ENCODE measurements at regions not wholly inside any gene's neighbourhood (a gene's known extent, or its start where the extent isn't known, plus 50 kb on each side); places are given as distances from the start of the nearest gene placed in this dataset.

DNA sequence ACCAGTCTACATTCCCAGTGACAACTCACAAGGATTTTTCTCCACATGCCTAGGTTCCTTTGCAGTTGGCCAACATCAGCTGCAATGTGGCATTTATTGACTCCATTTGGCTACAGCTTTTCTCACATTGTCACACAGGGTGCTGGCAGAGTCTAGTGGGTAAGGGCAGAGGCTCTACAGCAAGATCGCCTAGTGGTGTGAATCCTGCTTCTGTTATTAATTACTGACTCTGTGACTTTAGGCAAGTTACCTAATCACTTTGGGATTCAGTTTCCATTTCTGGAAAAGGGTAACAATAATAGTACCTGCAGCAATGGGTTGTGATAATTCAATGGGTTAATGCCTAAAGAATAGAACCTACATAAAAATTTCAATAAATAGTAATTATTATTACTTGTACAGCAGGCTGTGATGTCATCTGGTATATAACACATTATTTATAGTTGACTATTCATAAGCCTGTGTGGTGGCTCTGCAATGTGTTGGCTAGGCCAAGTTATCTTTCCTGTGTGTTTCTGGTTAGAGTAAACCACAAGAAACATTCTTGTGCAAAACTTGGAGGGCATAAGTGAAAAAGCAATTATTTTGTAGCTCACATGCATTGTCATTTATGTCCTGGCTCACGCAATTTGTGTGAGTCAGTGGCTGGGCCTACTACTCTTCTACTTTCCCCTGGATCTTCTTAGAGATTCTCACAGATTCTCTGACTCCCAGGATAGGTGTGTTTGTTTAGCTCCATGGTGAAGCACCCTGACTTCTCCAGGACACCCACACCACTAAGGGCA is 59.5 kb downstream of the PTGS2 start:
- no peak for DNase-seq

DNA sequence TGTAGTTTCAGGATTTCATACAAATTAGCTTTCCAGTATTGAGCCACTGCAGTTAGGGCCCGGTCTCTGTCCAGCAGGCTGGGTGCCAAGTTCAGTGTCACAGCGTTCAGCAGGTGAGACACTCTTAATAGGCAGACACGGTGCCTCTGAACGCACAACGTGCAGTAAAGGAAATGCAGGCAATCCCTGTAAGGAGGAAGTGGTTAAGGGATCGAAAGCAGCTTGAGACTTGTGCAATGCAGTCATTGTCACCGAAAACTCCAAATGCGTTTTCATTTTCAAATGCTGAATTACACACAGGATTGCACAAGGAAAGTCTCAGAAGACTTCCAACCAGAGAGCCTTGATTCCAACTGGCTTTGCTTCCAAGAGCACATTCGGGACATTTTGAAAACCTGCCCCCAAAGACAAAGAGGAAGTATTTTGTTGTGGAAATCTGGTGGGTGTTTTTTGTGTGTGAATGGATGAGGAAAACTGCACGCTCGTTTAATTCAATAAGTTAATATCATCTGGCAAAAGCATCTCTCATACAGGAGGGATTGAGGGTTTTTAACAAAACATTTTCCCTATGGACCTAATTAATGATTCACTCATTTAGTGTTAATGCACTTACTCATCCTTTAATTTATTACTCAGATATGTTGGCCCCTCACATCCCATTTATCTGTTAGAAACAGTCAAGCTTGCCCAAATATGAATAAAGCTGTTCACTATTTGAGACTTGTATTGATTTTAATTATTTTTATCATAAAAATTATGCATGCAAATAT is 61.6 kb downstream of the PTGS2 start:
- peak; percentile 49 for DNase-seq

DNA sequence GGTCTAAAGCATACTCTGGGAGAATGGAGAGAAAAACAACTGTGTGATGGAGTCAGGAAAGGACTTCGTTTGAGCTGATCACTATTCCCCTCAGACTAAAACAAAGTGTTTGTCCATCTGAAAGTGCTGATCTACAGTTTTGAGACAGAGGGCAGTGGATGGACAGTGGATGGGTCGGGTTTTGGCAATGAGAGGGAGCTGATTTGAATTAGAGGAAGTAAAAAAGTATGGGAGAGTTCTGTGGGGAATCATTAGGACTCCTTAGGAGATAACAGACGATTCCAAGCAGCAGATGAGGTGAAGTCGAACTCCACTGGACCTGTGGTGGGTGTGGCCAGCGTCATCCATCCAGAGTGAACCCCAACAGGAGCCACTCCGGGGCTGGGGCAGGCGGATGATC is 62.3 kb downstream of the PTGS2 start:
- DNase-seq, result no peak

DNA sequence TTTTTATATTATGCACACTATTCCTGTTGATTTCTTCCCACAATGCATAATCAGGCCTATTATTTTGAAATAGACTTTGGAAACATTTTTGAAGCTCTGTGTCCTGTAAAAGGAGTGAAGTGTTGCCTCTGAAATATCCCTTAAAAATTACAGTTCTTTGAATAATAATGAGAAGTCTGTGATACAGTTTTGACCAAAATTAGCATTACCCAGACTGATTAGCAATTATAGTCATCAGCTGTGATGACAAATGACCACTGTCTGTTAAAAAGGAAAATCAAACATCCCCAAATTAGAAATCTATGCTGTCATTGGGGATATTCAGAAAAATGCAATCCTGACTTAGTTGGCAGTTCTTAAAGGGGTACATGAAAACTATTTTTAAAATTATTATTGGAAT is 63.7 kb downstream of the PTGS2 start:
- DNase-seq, result no peak

DNA sequence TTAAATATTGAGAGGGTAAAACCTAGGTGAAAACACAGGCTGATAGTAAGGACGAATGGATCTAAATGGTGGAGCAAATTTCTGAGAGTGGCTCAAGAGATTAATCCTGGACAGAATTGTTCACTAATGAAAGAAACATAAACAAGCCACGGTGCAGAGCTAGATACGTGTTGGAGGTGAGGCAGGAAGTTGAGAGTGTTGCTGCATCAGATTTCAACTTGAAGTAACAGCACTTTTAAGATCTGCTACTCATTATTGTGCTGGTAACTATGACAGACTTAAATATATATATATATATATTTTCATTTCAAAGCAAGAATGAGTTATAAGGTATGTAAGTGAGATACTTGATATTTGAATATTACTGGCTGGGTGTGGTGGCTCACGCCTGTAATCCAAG is 64.9 kb downstream of the PTGS2 start:
- DNase-seq, result no peak

DNA sequence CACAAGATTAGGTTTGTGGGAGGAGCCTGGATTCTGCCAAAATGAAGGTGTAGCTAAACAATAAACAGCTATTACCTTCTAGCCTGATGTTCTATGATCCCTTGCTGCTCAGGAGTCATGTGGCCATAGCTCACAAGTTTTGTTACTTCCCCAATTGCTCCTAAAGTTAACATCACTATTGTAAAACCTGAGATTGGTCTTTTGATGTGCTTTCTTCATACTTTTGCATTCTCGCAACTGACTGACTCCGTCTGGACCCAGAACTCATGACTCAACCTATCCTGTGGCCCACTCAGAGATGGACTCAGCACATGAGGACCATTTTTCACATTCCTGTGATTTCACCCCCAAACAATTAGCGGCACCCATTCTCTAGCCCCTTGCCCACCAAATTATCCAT is 69.1 kb downstream of the PTGS2 start:
- no peak for DNase-seq

DNA sequence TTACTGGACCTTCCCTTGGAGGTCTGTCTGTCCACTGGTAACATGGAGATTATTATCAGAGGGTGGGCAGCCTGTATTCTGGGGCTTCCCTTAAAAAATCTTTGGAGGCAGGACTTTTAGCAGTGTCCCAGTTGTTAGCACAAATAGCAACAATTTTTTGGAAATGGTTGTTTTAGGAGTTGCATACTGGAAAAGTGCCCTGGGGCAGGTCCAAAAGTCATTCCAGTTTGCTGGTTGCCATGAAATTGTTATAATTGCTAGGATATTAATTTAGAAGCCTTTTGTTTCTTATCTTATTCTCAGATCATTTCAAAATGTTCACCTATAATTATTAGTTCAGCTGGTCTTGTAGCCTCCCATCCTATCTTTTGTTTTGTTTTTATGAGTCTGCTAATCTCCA is 71.0 kb downstream of the PTGS2 start:
- DNase-seq, result no peak

DNA sequence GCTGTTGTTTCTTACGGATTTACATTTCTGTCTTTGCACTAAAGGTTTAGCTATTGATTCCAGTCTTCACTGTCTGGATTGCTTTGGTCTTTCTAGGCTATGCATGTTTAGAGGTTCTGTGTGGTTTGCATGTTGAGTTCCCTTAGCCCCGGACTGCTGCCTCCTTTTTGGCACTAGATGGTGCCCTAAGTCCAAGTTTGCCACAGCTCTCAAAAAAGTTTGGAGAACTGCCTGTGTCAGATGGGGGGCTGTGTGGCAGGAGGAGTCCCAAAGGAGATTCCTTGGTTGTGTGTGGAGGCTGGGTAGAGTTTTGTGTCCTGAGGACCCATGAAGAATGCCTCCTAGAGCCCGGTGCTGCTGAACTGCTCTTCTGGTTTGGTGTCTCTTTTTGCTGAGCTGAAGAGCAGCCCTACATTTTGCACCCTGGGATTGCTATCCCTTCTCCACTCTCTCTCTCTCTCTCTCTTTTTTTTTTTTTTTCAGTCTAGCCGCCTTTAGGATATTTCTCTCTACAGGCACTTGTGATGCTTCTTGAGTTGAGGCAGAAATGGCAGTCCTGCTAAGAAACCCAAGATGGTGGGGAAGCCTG is 74.4 kb downstream of the PTGS2 start:
- DNase-seq, result peak; percentile 50

DNA sequence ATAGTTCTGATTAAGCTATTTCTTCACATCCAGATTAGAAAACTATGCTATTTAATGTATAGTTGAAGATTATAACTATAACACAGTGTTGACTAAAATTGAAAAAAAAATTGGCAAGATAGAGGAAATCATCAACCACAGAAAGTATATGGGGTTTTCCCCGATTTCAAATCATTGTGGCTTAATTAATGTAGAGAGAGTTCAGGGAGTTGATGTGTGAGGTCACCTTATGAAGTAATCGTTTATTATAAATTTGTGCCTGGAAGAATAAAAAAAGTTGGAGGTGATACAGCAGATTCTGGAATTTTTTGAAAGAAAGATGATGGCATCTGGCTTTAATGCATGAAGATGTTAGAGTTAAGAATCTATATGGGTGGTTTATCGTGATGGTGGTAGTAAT is 84.3 kb downstream of the PTGS2 start:
- no peak for DNase-seq

DNA sequence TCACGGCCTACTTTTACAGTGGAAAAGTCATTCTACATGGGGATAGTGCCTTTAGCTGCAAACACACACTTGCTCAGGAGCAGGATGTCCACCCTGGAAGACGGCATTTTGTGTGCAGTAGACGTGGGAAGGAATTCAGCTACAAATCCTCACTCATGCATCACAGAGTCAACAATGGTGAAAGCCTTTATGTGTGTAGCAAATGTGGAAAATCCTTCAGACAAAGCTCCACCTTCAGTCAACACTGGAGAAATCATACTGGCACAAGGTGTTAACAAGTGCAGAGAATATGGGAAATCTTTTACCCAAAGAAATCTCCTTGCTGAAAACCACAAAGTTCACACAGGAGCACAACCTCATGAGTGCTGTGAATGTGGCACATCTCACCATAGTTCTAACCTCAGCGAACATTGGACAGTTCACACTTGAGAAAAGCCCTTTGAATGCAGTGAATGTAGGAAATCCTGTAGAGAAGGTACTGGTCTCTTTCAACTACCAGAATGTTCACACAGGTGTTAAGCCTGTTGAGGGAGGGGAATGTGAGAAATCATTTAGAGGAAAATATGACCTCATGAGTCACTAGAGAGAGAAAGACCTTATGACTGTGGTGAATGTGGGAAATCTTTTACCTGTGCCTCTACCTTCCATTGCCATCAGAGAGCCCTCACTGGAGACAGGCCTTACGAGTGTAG is 101.8 kb downstream of the PTGS2 start:
- DNase-seq, result no peak

DNA sequence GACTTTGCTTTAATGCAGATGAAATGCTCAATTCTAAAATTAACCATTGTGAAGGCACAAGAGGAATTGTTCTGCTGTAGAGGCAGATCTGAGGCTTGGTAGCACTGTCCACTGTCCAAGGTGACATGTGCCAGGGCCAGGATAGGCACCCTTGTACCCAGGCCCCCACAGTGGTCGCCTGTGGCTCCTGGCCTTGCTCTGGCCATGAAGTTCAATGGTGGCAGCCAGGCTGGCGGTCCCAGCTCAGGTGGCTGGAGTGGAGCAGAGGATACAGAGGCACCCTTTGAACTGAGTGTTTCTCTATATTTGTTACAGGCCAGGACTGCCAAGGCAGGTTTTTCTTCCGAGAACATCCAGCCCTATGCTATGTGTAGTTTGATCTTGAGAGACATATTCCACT is 102.6 kb downstream of the PTGS2 start:
- DNase-seq, result no peak

DNA sequence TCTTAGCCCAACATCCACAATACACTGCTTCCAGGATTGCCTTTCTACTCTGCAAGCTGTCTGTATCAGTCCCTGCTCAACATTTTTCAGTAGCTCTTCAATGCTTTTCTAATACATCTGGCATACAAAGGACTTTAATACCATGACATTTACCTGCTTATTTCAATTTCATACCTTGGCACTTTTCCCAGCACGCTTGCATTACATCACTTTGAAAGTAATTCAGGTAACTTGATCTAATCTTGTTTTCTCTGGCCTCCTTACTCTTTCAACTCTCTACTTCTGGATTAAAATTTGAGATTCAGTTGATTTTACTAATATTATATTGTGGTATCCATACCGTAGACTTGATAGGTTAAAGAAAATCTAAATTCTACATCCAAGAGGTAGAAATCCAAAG is 103.0 kb downstream of the PTGS2 start:
- no peak for DNase-seq

DNA sequence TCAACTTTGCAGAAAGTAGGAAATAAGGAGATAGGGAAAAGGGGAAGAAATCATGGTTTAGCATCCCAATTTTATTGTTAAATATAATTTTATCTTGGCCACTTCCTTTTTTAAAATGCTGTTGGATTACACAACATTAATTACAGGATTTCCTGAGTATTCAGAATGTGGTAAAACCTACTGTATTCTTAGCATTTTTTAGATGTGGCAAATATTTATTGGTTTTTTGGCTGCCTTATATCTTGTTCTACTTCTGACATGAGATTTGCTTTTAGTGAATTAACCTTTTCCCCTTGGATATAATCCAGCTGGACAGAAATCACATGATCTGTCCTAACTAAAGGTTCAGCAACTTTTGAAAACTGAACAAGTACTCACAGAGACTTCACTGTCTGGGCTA is 104.9 kb downstream of the PTGS2 start:
- DNase-seq, result no peak

DNA sequence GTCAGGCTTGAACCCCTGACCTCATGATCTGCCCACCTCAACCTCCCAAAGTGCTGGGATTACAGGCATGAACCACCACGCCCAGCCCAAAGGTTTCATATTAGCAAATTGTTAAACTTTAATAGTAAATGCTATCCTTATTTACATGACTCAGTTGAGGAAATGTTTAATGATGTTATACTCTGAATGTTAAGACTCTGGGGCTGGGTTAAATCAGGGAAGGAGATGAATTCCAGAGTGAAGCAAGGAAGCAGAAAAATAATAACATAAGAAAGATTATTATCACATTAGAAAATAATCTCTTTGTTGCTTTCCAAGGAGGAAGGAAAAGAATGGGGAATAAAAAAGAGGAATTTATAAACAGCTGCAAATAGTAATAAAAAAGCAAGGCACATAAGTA is 105.3 kb downstream of the PTGS2 start:
- no peak for DNase-seq

DNA sequence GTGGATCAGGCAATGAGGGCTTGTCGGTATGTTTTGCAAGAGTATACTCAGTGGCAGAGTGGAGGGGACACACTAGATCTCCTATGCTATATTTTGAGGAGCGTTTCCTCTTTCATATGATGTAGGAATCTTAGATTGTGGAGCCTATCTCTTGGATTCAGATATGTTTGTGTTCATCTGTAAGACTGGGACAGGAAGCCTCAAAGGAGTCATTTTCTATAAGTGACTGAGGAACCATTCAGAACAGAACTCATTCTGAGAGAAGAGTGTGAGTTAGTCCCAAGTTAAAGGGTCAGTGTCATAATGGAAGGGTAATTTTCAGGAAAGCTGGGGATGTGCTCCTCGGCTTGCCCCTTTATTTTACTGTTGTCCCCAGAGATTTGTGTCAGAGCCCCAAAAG is 107.7 kb downstream of the PTGS2 start:
- no peak for DNase-seq

DNA sequence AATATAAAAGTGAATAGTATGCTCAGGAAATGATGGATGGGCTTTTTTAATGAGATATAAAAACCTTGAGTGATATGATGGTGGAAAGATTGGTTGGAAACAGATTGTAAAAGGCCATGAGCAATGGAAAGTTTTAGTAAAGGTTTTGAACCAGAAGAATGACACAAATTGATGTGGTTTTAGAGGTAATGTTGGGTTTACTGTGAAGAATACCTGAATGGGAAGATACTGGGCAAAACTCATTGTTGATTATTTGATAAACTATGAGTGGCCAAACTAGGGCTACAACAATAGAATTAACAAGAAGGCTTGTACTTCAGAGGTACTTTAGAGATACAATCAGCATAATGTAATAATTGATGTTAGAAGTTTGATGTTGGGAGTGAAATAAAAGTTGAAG is 108.5 kb downstream of the PTGS2 start:
- no peak for DNase-seq

DNA sequence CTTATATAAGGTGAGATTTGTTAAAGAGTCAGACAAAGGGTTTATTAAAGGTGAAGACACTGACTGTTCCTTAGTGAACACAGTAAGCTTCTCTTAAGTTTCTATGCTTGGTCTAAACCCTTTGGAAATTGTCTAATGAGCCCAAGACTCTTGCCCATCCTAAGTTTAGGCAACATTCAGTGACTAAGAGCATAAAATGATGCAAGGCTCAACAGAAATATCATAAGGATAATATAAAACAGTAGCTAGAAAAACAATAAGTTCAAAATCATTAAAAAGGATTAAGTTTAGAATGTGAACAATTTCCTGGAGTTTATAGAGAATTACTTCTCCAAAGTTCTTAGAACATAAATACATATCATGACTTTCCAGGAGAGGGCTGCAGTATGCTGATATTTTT is 108.9 kb upstream of the PDC start:
- no peak for DNase-seq

DNA sequence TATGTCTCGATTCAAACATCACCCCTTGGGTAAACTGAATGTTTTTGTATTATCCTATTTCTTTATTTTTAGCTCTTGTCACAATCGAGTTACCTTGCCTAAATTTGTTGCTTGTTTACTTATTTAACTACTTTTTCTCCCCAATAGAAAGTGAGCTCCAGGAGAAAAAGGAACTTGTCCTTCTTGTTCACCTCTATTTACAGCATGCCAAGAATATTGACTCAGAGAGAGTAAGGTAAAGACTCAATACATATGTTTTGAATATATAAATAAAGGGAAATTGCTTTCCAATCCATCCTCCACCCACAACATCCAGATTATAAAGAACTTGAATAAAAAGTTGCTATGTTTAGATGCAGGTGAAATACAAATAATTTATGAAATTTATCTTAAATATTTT is 107.3 kb upstream of the PDC start:
- DNase-seq, result no peak

DNA sequence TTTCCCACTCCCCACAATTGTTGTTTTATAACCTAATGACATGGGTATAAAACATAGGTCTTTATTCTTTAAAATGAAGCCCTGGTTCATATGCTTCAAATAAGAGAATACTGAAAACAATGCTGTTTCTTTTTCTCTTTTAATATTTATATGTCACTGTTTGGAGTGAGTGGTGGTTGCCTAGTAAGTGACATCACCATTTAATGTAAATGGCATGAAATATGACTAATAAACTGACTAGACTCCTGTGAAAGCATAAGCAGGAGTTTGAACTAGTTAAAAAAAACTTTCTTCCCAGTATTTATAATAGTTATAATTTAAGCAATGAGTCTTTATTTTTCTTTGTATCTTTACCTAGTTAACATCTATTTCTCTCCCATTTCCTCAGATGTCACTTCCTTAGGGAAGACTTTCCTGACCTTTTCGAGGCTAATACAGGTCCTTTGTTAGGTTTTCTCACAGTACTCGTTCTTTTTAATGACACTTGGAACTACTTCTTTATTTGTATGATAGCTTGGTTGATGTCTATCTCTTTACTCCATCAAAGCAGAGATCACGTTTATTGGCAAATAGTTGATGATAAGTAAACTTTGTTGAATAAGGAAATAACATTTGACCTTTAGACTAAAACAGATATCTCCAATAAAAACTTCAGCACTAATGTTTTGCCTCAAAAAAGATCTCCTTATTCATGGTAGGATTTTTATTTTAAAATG is 105.4 kb upstream of the PDC start:
- DNase-seq, result no peak

DNA sequence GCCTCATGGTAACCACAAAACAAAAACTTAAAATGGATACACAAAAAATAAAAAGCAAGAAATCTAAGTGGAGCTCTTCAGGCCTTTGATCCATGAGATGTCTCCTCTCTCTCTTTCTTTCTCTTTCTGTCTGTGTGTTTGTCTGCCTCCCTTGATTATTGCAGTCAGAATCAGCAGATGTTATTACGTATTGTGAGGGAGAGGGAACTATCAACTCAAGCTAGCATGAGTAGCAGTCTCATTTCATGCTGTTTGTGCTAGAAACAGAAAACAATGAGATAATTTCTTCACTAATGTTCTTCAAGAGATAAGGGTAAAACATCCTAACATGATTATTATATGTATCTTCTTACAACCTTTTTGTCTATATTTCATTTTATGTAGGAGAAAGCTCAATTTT is 103.7 kb upstream of the PDC start:
- no peak for DNase-seq

DNA sequence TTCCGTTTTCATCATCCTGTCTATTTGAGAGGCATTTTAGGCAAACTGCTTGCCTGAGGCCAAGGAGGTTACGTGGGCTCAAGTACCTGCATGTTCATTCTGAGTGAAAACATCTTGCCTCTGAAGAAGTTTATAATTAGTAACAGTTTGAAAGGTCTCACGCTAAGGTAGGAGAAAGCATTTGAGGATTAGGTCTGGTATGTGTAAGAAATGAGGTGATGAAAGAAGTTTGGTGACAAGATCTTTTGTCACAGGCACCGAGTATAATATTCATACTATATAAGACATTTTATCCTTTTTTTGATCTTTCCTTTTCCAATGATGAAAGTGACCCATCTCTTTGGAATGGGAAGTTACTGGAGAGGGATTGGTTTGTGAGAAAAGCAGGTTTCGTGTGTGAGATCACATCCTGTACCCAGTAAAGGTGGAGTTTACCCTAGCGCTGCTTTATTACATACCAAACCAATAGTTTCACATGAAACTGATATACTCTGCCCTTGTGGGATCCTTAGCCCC is 98.7 kb upstream of the PDC start:
- DNase-seq, result no peak

DNA sequence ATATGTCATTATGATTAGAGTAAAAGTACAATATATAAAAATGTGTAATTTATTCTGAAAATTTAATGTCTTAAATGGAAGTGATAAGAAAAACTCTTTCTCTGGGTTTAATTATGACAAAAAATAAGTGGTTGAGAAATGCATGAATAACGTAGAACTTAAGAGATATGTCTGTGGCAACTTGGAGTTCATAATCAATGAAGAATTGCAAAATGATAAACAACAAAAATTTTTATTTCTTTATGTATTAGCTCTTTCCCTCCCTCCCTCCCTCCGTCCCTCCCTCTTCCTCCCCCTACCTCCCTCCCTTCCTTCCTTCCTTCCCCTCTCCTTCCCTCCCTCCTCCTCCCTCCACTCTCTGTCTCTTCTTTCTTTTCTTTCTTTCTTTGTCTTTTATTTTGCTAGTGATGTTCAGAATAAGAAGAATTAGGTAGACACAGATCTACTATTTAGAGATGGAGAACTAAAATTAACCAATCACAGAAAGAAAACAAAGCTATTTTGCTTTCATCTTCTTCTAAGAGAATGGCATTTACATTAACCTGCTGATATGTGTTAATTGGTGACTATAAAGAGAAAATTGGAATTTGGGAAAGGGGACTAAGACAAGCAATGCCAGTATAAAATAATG is 96.3 kb upstream of the PDC start:
- DNase-seq, result no peak
